Lower leg skin (tissue), 3 donors: ENCODE measurements at regions not wholly inside any gene's neighbourhood (a gene's known extent, or its start where the extent isn't known, plus 50 kb on each side); places are given as distances from the start of the nearest gene placed in this dataset.

Experiments used
- CTCF ChIP-seq, 3 donors: fragments of 450-650 bp; IDR thresholded peaks; one replicate each; pipeline ENCODE4 v1.5.1; 2016; ENCODE audit warnings: antibody characterized with exemption in 3 of 3, mild to moderate bottlenecking in 3 of 3, moderate library complexity in 2 of 3
- POLR2A ChIP-seq, 2 donors: fragments of 450-650 bp; IDR thresholded peaks; one replicate each; pipeline ENCODE4 v1.6.1; 2016 to 2017; ENCODE audit warnings: antibody characterized with exemption in 2 of 2, mild to moderate bottlenecking in 1 of 2, moderate library complexity in 1 of 2

- TF ChIP-seq CTCF (IDR thresholded peaks at IDR 0.05) (no peak), POLR2A (IDR thresholded peaks at IDR 0.05) (no peak)
These were observed 466.0 kb downstream of the FOXO1 start for GRCh38 chr13:40200273-40200978.
